Upper lobe of left lung (tissue), 6 donors: ENCODE measurements at regions not wholly inside any gene's neighbourhood (a gene's known extent, or its start where the extent isn't known, plus 50 kb on each side); places are given as distances from the start of the nearest gene placed in this dataset.

Experiments used
- ATAC-seq, 2 donors: fragments of 200-7000 bp; cut with Tn5 transposase; one replicate each; pipeline ENCODE4 v1.9.1; 2022; ENCODE audit warnings: mild to moderate bottlenecking in 2 of 2, moderate library complexity in 2 of 2; ENCODE audit not compliant: low FRiP score in 2 of 2
- DNase-seq, 2 donors: peaks; one replicate each; pipeline ENCODE4 v3.0.0-alpha.2; 2019 to 2020
- H3K27ac ChIP-seq, 4 donors: fragments of 200-600 bp; sonication (generic); one replicate each; pipeline ENCODE4 v1.5.1; 2016 to 2019
- H3K27me3 ChIP-seq, 4 donors: fragments of 200-600 bp; sonication (generic); one replicate each; pipeline ENCODE4 v1.5.1; 2017 to 2019
- H3K36me3 ChIP-seq, 4 donors: fragments of 200-600 bp; sonication (generic); one replicate each; pipeline ENCODE4 v1.5.1; 2016 to 2019
- H3K4me1 ChIP-seq, 4 donors: fragments of 200-600 bp; sonication (generic); one replicate each; pipeline ENCODE4 v1.5.1; 2018 to 2019
- H3K4me3 ChIP-seq, 4 donors: fragments of 200-600 bp; sonication (generic); one replicate each; pipeline ENCODE4 v1.5.1; 2017 to 2019; ENCODE audit warnings: mild to moderate bottlenecking in 2 of 4, moderate library complexity in 1 of 4
- H3K9me3 ChIP-seq, 4 donors: fragments of 200-600 bp; sonication (generic); one replicate each; pipeline ENCODE4 v1.5.1; 2018 to 2019
- CTCF ChIP-seq, 6 experiments: fragments of 450-650 bp in 4 of 6; fragments of 200-600 bp in 2 of 6; sonication (generic) in 2 of 6; IDR thresholded peaks; one replicate each; pipeline ENCODE4 v1.5.1; 2016 to 2019; ENCODE audit warnings: antibody characterized with exemption in 6 of 6
- EP300 ChIP-seq, 4 donors: sonication (generic); formaldehyde crosslinking; IDR thresholded peaks; one replicate each; pipeline ENCODE4 v1.5.1; 2017; ENCODE audit warnings: antibody characterized with exemption in 4 of 4, control low read depth in 2 of 4
- POLR2A ChIP-seq, 4 donors: fragments of 450-650 bp; IDR thresholded peaks; one replicate each; pipeline ENCODE4 v1.5.1; 2016 to 2017; ENCODE audit warnings: antibody characterized with exemption in 4 of 4, mild to moderate bottlenecking in 2 of 4
- POLR2AphosphoS5 ChIP-seq, 2 donors: sonication (generic); formaldehyde crosslinking; IDR thresholded peaks; one replicate each; pipeline ENCODE4 v1.5.1; 2017; ENCODE audit warnings: antibody characterized with exemption in 2 of 2
- WGBS, 2 donors: methylation state at CpG; one replicate each; pipeline ENCODE4 v1.1.5; 2017 to 2018; 5-methylcytosine and 5-hydroxymethylcytosine counted together
- donor health status: DM: no; HTN: no; CAD: no; lungs with moderate emphysema.
- donor health status: DM: no; HTN: yes; CAD: no; lungs with severe emphysema.

GRCh38 chr1:56099766-56100265 is 479.5 kb downstream of the PLPP3 start:
- no peaks in the 10 kb centered on the region for H3K36me3 ChIP-seq
- no peaks in the 10 kb centered on the region for H3K27me3 ChIP-seq

GRCh38 chr1:56098946-56099345 is 480.4 kb downstream of the PLPP3 start:
- WGBS, 2 donors, result 91 to 94% methylated on average over 2 of the region's 2 CpGs
- H3K4me3 ChIP-seq, result no peak overlapping the region
- no peak for DNase-seq
- no peaks in the 10 kb centered on the region for H3K27me3 ChIP-seq
- H3K27ac ChIP-seq, result no peak overlapping the region
- TF ChIP-seq EP300 (IDR thresholded peaks at IDR 0.05) (no peak), CTCF (IDR thresholded peaks at IDR 0.05) (no peak), POLR2A (IDR thresholded peaks at IDR 0.05) (no peak), POLR2AphosphoS5 (IDR thresholded peaks at IDR 0.05) (no peak)
- H3K4me1 ChIP-seq, result no peaks in the 10 kb centered on the region
- ATAC-seq, result no peak
- peaks cover 0 to 4% (median under 1%) of the 10 kb centered on the region in 4 donors for H3K9me3 ChIP-seq
- H3K36me3 ChIP-seq, result no peaks in the 10 kb centered on the region

More at GRCh38 chr1:56099766-56100265, 479.5 kb downstream of the PLPP3 start:
- Histone ChIP-seq H3K4me3 (no peak overlapping the region), H3K9me3 (peaks cover 0 to 9% (median 4%) of the 10 kb centered on the region in 4 donors), H3K27ac (no peak overlapping the region), H3K4me1 (no peaks in the 10 kb centered on the region)
- DNase-seq, result no peak
- WGBS, 2 donors, result 90 to 92% methylated on average over 1 of the region's 1 CpG
- ATAC-seq, result no peak
- TF ChIP-seq POLR2AphosphoS5 (IDR thresholded peaks at IDR 0.05) (no peak), EP300 (IDR thresholded peaks at IDR 0.05) (no peak), POLR2A (IDR thresholded peaks at IDR 0.05) (no peak), CTCF (IDR thresholded peaks at IDR 0.05) (no peak)

- H3K4me1 ChIP-seq, result no peaks in the 10 kb centered on the region
- DNase-seq (no peak), ATAC-seq (no peak)
- no peak overlapping the region for H3K4me3 ChIP-seq
- H3K36me3 ChIP-seq, result no peaks in the 10 kb centered on the region
- no peaks in the 10 kb centered on the region for H3K27me3 ChIP-seq
- no peak overlapping the region for H3K27ac ChIP-seq
- TF ChIP-seq POLR2A (IDR thresholded peaks at IDR 0.05), result no peak
- TF ChIP-seq EP300 (IDR thresholded peaks at IDR 0.05), result no peak
- no peak for TF ChIP-seq POLR2AphosphoS5 (IDR thresholded peaks at IDR 0.05)
- no peak for TF ChIP-seq CTCF (IDR thresholded peaks at IDR 0.05)
- 85 to 90% methylated on average over 2 of the region's 2 CpGs for WGBS, 2 donors
- H3K9me3 ChIP-seq, result no peaks in the 10 kb centered on the region
Observed at GRCh38 chr1:56097713-56098112, 481.6 kb downstream of the PLPP3 start.

- Histone ChIP-seq H3K27me3 (no peaks in the 10 kb centered on the region), H3K27ac (no peak overlapping the region), H3K36me3 (no peaks in the 10 kb centered on the region), H3K4me1 (no peaks in the 10 kb centered on the region), H3K4me3 (no peak overlapping the region), H3K9me3 (no peaks in the 10 kb centered on the region)
- DNase-seq (no peak), ATAC-seq (peak in 1 of 2 donors; percentile 81)
- WGBS, 2 donors, result 68 to 70% methylated on average over 5 of the region's 5 CpGs
- no peak for TF ChIP-seq EP300 (IDR thresholded peaks at IDR 0.05)
- TF ChIP-seq POLR2A (IDR thresholded peaks at IDR 0.05), result no peak
- no peak for TF ChIP-seq POLR2AphosphoS5 (IDR thresholded peaks at IDR 0.05)
- TF ChIP-seq CTCF (IDR thresholded peaks at IDR 0.05), result no peak
Observed at GRCh38 chr1:56095696-56096665, 483.4 kb downstream of the PLPP3 start.
